ENCODE measurements at regions not wholly inside any gene's neighbourhood (a gene's known extent, or its start where the extent isn't known, plus 50 kb on each side); places are given as distances from the start of the nearest gene placed in this dataset.

DNA sequence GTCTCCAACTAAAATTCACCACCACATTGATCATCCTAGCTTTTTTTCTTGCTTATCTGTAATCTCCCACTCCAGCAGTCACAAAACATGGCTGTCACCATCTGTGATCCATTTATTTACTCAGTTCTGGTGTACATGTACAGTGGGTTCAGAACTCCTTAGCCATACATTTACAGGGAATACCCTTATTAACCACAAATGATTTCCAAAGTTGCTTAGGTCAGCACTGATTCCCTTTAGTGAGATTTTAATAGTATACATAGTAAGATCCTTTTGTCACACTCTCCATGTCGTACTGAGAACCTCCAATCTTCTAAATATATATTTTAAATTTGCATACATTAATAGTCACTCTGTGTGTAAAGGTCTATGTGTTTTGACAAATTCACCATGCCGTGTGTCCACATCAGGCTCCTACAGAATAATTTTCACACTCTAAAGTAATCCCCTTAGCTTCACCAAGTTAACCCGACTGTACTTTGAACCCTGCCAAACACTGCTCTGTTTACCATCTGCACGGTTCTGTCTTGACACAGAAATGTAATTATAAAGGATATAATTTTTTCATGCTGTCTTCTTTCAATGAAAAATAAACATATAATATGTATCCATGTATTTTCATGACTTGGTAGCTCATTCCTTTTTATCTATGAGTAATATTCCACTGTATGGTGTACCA, 473.6 kb upstream of the ZP4 start:
- TF ChIP-seq, protein P1, sequence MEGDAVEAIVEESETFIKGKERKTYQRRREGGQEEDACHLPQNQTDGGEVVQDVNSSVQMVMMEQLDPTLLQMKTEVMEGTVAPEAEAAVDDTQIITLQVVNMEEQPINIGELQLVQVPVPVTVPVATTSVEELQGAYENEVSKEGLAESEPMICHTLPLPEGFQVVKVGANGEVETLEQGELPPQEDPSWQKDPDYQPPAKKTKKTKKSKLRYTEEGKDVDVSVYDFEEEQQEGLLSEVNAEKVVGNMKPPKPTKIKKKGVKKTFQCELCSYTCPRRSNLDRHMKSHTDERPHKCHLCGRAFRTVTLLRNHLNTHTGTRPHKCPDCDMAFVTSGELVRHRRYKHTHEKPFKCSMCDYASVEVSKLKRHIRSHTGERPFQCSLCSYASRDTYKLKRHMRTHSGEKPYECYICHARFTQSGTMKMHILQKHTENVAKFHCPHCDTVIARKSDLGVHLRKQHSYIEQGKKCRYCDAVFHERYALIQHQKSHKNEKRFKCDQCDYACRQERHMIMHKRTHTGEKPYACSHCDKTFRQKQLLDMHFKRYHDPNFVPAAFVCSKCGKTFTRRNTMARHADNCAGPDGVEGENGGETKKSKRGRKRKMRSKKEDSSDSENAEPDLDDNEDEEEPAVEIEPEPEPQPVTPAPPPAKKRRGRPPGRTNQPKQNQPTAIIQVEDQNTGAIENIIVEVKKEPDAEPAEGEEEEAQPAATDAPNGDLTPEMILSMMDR (IDR thresholded peaks at IDR 0.05) = no peak
- TF ChIP-seq POLR2AphosphoS5 (IDR thresholded peaks at IDR 0.05; ENCODE audit: insufficient read depth in 1 of 2, low read depth in 1 of 2) (no peak), POLR2A (IDR thresholded peaks at IDR 0.05) (no peak)

Measured in vagina (tissue), 2 donors.